HUES6 (cell line): ENCODE measurements at regions not wholly inside any gene's neighbourhood (a gene's known extent, or its start where the extent isn't known, plus 50 kb on each side); places are given as distances from the start of the nearest gene placed in this dataset.

ENCODE experiments used
- H3K27ac ChIP-seq: 2 replicates; pipeline ENCODE4 v1.7.0; 2013; ENCODE audit warnings: low read depth, mild to moderate bottlenecking, low read length, inconsistent platforms
- H3K27me3 ChIP-seq: 2 replicates; pipeline ENCODE4 v1.6.1; 2013; ENCODE audit warnings: low read length; ENCODE audit not compliant: control insufficient read depth, insufficient read depth
- H3K36me3 ChIP-seq: 2 replicates; pipeline ENCODE4 v1.6.1; 2013; ENCODE audit warnings: low read length; ENCODE audit not compliant: control insufficient read depth, insufficient read depth
- H3K4me1 ChIP-seq: 2 replicates; pipeline ENCODE4 v1.6.1; 2013; ENCODE audit warnings: low read length; ENCODE audit not compliant: control insufficient read depth, insufficient read depth
- H3K4me3 ChIP-seq: 2 replicates; pipeline ENCODE4 v1.5.1; 2013; ENCODE audit warnings: low read depth, low read length
- H3K9ac ChIP-seq: one replicate; pipeline ENCODE4 v1.6.1; 2013; ENCODE audit warnings: mild to moderate bottlenecking, low read length
- H3K9me3 ChIP-seq: 2 replicates; pipeline ENCODE4 v1.6.1; 2013; ENCODE audit warnings: low read depth, low read length; ENCODE audit not compliant: control insufficient read depth, insufficient read depth

DNA sequence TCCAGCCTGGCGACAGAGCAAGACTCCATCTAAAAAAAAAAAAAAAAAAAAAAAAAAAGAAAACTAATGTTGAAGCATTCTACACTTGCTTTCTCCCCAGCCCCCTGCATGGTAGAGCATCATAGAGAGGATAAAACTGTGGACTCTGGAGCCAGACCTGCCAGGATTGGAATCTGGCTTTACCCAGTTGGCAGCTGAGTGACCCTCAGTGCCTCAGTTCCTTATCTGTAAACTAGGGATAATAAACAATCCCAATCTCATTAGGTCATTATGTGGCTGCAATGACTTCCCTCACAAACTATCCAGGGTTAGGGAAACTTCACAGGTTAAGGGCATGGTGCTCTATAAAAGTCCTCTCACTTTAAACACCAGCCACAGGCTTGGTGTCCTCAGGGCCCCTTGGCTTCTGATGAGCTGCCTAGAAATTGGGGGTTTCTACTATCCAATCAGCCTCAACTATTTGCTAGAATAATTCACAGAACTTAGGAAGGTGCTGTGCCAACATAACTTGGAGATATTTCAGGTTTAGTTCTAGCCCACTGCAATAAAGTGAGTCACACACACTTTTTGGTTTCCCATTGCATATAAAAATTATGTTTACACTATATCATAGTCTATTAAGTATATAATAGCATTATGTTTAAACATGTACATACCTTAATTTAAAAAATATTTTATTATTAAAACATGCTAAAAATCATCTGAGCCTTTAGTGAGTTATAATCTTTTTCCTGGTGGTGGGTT lies 180.5 kb upstream of the B3GALT2 start:
- Histone ChIP-seq H3K27me3 (no peaks in the 10 kb centered on the region), H3K9ac (no peak overlapping the region), H3K27ac (no peak overlapping the region), H3K9me3 (no peaks in the 10 kb centered on the region), H3K36me3 (no peaks in the 10 kb centered on the region), H3K4me3 (no peak overlapping the region), H3K4me1 (no peaks in the 10 kb centered on the region)

DNA sequence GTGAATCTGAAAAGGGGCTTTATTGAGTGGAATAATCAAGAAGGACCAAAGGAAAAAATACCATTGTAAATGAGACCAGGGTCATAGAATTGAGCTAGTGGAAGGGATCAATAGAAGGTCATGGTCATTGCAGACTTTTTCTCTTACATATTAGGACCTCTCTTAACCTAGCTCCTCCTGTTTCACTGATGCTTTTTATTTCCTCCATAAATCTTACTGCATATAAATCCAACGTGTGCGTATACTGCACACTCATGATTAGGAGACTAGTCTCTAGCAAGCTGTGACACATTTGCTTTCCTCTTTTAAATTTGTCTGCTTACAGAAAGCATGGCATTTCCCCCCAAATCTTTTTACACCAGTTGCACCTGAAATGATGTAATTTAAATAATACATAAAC lies 179.6 kb upstream of the B3GALT2 start:
- H3K9me3 ChIP-seq: no peaks in the 10 kb centered on the region
- H3K27me3 ChIP-seq: no peaks in the 10 kb centered on the region
- H3K27ac ChIP-seq: no peak overlapping the region
- no peaks in the 10 kb centered on the region for H3K36me3 ChIP-seq
- H3K4me3 ChIP-seq: no peak overlapping the region
- no peaks in the 10 kb centered on the region for H3K4me1 ChIP-seq
- H3K9ac ChIP-seq: no peak overlapping the region

GRCh38 chr1:193359631-193360030 lies 173.2 kb upstream of the B3GALT2 start:
- Histone ChIP-seq H3K4me1 (no peaks in the 10 kb centered on the region), H3K27ac (no peak overlapping the region), H3K36me3 (no peaks in the 10 kb centered on the region), H3K4me3 (no peak overlapping the region), H3K9me3 (no peaks in the 10 kb centered on the region), H3K27me3 (no peaks in the 10 kb centered on the region), H3K9ac (no peak overlapping the region)

DNA sequence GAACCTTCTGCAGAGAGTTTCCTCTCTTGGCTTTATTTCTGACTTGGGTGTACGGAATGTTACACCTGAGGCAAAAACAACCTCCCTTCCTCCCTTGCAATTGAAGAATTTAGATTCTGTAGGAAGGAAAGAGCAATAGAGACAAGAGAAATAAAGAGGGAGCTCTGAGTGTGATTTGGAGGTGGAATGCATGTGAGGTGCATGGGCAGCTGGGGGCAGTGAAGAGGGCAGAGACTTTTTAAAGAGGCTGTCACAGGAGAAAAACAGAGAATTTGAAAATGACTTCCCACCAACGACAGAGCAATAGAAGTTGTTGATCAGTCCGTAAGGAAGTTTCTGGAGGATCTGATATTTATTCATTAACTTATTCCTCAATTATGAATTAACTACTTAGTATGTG lies 172.0 kb upstream of the B3GALT2 start:
- Histone ChIP-seq H3K27ac (no peak overlapping the region), H3K4me3 (no peak overlapping the region), H3K4me1 (no peaks in the 10 kb centered on the region), H3K36me3 (no peaks in the 10 kb centered on the region), H3K9me3 (no peaks in the 10 kb centered on the region), H3K9ac (no peak overlapping the region), H3K27me3 (no peaks in the 10 kb centered on the region)

GRCh38 chr1:193356249-193356648 lies 169.8 kb upstream of the B3GALT2 start:
- no peaks in the 10 kb centered on the region for H3K36me3 ChIP-seq

GRCh38 chr1:193355626-193356025 lies 169.2 kb upstream of the B3GALT2 start:
- Histone ChIP-seq H3K4me3 (no peak overlapping the region), H3K36me3 (no peaks in the 10 kb centered on the region), H3K27me3 (no peaks in the 10 kb centered on the region), H3K9me3 (no peaks in the 10 kb centered on the region), H3K27ac (no peak overlapping the region), H3K9ac (no peak overlapping the region), H3K4me1 (no peaks in the 10 kb centered on the region)

More at GRCh38 chr1:193356249-193356648, 169.8 kb upstream of the B3GALT2 start:
- Histone ChIP-seq H3K27me3 (no peaks in the 10 kb centered on the region), H3K4me3 (no peak overlapping the region), H3K9me3 (no peaks in the 10 kb centered on the region), H3K27ac (no peak overlapping the region), H3K9ac (no peak overlapping the region), H3K4me1 (no peaks in the 10 kb centered on the region)

DNA sequence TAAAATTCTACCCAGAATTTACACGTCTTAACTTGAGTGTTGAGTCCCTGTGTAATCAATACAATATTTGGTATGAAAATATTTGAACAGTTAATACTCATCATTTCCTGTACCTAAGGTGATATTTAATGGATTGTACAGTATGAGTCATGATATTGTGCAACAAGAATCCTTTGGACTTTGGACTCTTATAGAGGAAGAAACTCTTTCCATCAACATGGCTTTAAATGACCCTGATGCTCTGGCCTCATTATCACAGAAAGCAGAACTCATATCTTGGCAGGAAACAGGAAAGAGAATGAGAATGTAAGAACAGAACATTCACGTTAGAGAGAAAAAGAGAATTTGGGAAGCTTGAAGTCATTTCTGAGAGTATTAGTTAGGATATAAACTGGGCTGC lies 168.8 kb upstream of the B3GALT2 start:
- no peak overlapping the region for H3K4me3 ChIP-seq

GRCh38 chr1:193348769-193349535 lies 162.5 kb upstream of the B3GALT2 start:
- Histone ChIP-seq H3K9me3 (no peaks in the 10 kb centered on the region), H3K9ac (no peak overlapping the region), H3K27ac (no peak overlapping the region), H3K4me1 (peaks cover 5% of the 10 kb centered on the region; the same call in 1 of the 2 replicates), H3K4me3 (no peak overlapping the region), H3K27me3 (no peaks in the 10 kb centered on the region), H3K36me3 (no peaks in the 10 kb centered on the region)

More for the DNA sequence above, 168.8 kb upstream of the B3GALT2 start:
- Histone ChIP-seq H3K27ac (no peak overlapping the region), H3K4me1 (no peaks in the 10 kb centered on the region), H3K9me3 (no peaks in the 10 kb centered on the region), H3K27me3 (no peaks in the 10 kb centered on the region), H3K9ac (no peak overlapping the region), H3K36me3 (no peaks in the 10 kb centered on the region)

DNA sequence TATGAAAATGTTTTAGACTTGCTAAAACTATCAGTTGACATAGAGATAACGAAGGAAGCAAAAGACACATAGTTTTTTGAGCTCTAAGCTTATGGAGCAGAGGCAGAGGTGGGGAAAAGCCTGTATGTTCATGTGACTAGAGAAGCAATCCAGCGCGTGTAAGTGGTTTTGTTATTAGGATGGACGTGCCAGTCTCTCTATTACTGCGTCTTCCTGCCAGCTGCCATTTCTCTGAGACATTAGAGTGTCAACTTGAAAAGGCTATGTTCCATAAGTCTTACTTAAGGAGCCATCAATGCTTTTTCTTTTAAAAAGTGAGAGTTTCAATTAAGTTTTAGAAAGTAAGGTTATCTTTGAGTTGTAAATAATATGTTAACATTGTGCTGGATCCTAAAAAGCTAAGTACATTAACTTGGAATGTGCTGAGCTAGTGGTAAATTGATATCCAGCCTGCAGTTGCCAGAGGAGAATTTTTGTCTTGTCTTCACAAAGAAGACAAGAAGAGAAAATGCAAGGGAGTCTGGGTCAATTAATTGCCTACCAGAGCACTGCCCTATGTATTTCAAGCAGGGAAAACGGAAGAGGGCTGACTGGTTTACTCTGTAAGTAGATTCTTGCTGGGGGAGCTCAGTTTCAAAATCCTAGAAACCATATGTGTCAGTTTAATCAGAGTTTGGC lies 161.8 kb upstream of the B3GALT2 start:
- Histone ChIP-seq H3K9ac (no peak overlapping the region), H3K4me1 (peaks cover 5% of the 10 kb centered on the region; the same call in 1 of the 2 replicates), H3K4me3 (no peak overlapping the region), H3K9me3 (no peaks in the 10 kb centered on the region), H3K27ac (no peak overlapping the region), H3K27me3 (no peaks in the 10 kb centered on the region), H3K36me3 (no peaks in the 10 kb centered on the region)

GRCh38 chr1:193346085-193346484 lies 159.7 kb upstream of the B3GALT2 start:
- Histone ChIP-seq H3K9me3 (no peaks in the 10 kb centered on the region), H3K4me3 (no peak overlapping the region), H3K9ac (no peak overlapping the region)

GRCh38 chr1:193342811-193343210 lies 156.4 kb upstream of the B3GALT2 start:
- Histone ChIP-seq H3K9ac (no peak overlapping the region), H3K4me3 (no peak overlapping the region), H3K9me3 (no peaks in the 10 kb centered on the region), H3K36me3 (no peaks in the 10 kb centered on the region), H3K27me3 (no peaks in the 10 kb centered on the region), H3K27ac (no peak overlapping the region), H3K4me1 (no peaks in the 10 kb centered on the region)

More at GRCh38 chr1:193346085-193346484, 159.7 kb upstream of the B3GALT2 start:
- Histone ChIP-seq H3K27me3 (no peaks in the 10 kb centered on the region), H3K4me1 (peaks cover 5% of the 10 kb centered on the region; the same call in 1 of the 2 replicates), H3K36me3 (no peaks in the 10 kb centered on the region), H3K27ac (no peak overlapping the region)
